Ectodermal cell (in vitro differentiated cells): ENCODE measurements at regions not wholly inside any gene's neighbourhood (a gene's known extent, or its start where the extent isn't known, plus 50 kb on each side); places are given as distances from the start of the nearest gene placed in this dataset.

ENCODE experiments used
- H3K27ac ChIP-seq: 2 replicates; pipeline ENCODE4 v1.7.0; 2013; ENCODE audit warnings: mild to moderate bottlenecking, low read depth, low read length; ENCODE audit not compliant: insufficient read depth, poor library complexity, severe bottlenecking
- H3K27me3 ChIP-seq: 2 replicates; pipeline ENCODE4 v1.7.0; 2013; ENCODE audit warnings: mild to moderate bottlenecking, low read length; ENCODE audit not compliant: insufficient read depth, control insufficient read depth, poor library complexity, severe bottlenecking
- H3K36me3 ChIP-seq: one replicate; pipeline ENCODE4 v1.7.0; 2013; ENCODE audit warnings: low read length; ENCODE audit not compliant: control insufficient read depth, insufficient read depth
- H3K4me1 ChIP-seq: one replicate; pipeline ENCODE4 v1.7.0; 2013; ENCODE audit warnings: low read length; ENCODE audit not compliant: control insufficient read depth, insufficient read depth
- H3K4me3 ChIP-seq: 2 replicates; pipeline ENCODE4 v1.7.0; 2013; ENCODE audit warnings: low read depth, low read length, control low read depth; ENCODE audit not compliant: insufficient read depth
- H3K9me3 ChIP-seq: 2 replicates; pipeline ENCODE4 v1.7.0; 2013; ENCODE audit warnings: mild to moderate bottlenecking, low read length, moderate library complexity; ENCODE audit not compliant: control insufficient read depth
- WGBS, 2 experiments: methylation state at CpG; one replicate each; pipeline ENCODE4 v1.1.7; 2013; ENCODE audit warnings: missing lambda C conversion rate in 2 of 2; 5-methylcytosine and 5-hydroxymethylcytosine counted together

DNA sequence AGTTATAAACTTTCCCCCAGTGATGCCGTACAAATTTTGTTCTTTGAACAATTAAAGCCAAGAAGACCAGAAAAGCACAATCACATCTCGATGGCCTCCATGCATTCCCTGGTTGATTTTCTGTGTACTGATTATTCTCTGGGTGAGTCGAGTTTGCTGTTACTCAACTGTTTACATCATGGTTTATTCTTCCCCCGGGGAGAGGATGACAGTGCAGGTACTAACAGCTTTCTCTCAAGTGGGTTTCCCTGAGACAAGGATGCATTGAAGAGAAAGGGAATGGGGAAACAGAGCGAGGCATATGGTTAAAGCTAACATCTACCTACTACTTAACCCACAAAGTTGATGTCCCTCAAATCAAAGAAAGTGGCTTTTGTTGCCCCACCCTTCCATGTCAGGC is 410.8 kb upstream of the FANCL start:
- Histone ChIP-seq H3K27me3 (no peaks in the 10 kb centered on the region), H3K9me3 (no peaks in the 10 kb centered on the region), H3K4me1 (no peaks in the 10 kb centered on the region), H3K27ac (no peak overlapping the region), H3K4me3 (no peak overlapping the region), H3K36me3 (no peaks in the 10 kb centered on the region)
- 93% methylated on average over 5 of the region's 5 CpGs for WGBS, 2 experiments

DNA sequence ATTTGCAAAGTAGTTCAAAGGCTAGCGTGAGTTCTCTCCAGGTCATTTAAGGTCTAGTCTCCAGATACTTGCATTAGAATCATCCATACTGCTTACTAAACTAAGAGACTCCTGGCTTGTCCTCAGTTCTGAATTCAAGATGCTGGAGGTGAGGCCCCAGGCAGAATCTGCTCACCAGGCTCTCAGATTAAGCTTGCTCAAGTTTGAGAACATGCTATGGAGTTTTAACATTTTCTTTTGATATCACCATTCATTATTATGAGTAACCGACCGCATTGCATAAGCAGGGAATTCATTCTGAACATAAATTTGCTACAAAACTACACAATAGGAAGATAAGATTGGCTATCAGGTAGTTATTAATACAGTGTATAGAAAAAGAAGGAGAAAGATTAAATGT is 409.7 kb upstream of the FANCL start:
- no peaks in the 10 kb centered on the region for H3K27me3 ChIP-seq

DNA sequence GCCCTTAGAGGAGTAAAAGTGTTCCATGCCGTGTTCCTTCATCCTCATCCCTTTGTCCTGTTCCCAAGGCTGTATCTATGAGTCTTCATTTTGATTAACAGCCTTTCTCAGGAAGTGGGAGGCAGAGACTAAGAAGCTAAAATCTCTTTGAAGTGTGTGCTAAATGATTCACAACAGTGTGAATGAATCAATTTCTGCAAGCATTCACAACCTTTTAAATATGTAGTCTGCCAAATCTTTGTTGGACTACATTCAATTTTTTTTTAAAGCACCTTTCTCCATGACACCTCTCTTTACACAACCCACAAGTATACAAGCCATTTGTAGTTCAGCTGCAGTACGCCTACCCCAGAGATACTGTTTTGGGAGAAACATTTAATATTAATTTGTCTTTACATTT is 408.6 kb upstream of the FANCL start:
- H3K27ac ChIP-seq: no peak overlapping the region
- H3K36me3 ChIP-seq: no peaks in the 10 kb centered on the region
- H3K4me1 ChIP-seq: no peaks in the 10 kb centered on the region
- WGBS, 2 experiments: 73 to 90% methylated on average over 2 of the region's 2 CpGs
- no peak overlapping the region for H3K4me3 ChIP-seq
- no peaks in the 10 kb centered on the region for H3K9me3 ChIP-seq
- H3K27me3 ChIP-seq: no peaks in the 10 kb centered on the region

More for the DNA sequence above, 409.7 kb upstream of the FANCL start:
- Histone ChIP-seq H3K36me3 (no peaks in the 10 kb centered on the region), H3K4me1 (no peaks in the 10 kb centered on the region), H3K9me3 (no peaks in the 10 kb centered on the region), H3K4me3 (no peak overlapping the region), H3K27ac (no peak overlapping the region)
- 87 to 92% methylated on average over 3 of the region's 3 CpGs for WGBS, 2 experiments

GRCh38 chr2:58645017-58645416 is 403.9 kb upstream of the FANCL start:
- WGBS, 2 experiments: 89 to 93% methylated on average over 4 of the region's 4 CpGs

DNA sequence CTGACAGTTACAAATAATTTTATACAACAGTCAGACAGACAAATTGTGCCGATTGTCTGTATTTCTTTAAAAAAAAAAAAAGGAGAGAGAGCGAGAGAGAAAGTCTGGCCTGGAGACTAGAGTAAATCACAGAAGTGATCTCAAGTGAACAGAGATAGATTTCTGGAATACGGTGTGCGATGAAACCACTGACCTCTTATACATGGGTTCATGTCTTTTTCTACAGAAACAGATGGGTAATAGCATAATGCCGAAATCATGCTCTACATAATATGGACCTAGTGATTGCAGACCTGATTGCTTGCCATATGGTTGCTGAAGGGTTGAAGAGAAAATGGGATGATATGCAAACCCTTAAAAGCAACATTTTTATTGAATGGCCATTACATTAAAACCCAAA is 403.3 kb upstream of the FANCL start:
- H3K9me3 ChIP-seq: no peaks in the 10 kb centered on the region
- H3K27ac ChIP-seq: no peak overlapping the region
- no peaks in the 10 kb centered on the region for H3K27me3 ChIP-seq
- no peaks in the 10 kb centered on the region for H3K36me3 ChIP-seq
- WGBS, 2 experiments: 95% methylated on average over 5 of the region's 5 CpGs
- no peak overlapping the region for H3K4me3 ChIP-seq
- no peaks in the 10 kb centered on the region for H3K4me1 ChIP-seq

More at GRCh38 chr2:58645017-58645416, 403.9 kb upstream of the FANCL start:
- Histone ChIP-seq H3K4me1 (no peaks in the 10 kb centered on the region), H3K27ac (no peak overlapping the region), H3K4me3 (no peak overlapping the region), H3K36me3 (no peaks in the 10 kb centered on the region), H3K27me3 (no peaks in the 10 kb centered on the region), H3K9me3 (no peaks in the 10 kb centered on the region)

- Histone ChIP-seq H3K4me3 (no peak overlapping the region), H3K9me3 (no peaks in the 10 kb centered on the region), H3K27me3 (no peaks in the 10 kb centered on the region), H3K4me1 (no peaks in the 10 kb centered on the region), H3K36me3 (no peaks in the 10 kb centered on the region), H3K27ac (no peak overlapping the region)
- 79 to 83% methylated on average over 2 of the region's 2 CpGs for WGBS, 2 experiments
These were observed 399.9 kb upstream of the FANCL start for GRCh38 chr2:58641001-58641400.

- Histone ChIP-seq H3K27me3 (no peaks in the 10 kb centered on the region), H3K36me3 (no peaks in the 10 kb centered on the region), H3K9me3 (no peaks in the 10 kb centered on the region), H3K4me3 (no peak overlapping the region), H3K4me1 (no peaks in the 10 kb centered on the region), H3K27ac (no peak overlapping the region)
- 89 to 96% methylated on average over 4 of the region's 4 CpGs for WGBS, 2 experiments
These were observed 398.9 kb upstream of the FANCL start for GRCh38 chr2:58640042-58640441.

GRCh38 chr2:58638256-58638805 is 397.2 kb upstream of the FANCL start:
- Histone ChIP-seq H3K36me3 (no peaks in the 10 kb centered on the region), H3K27ac (no peak overlapping the region), H3K9me3 (no peaks in the 10 kb centered on the region), H3K4me1 (no peaks in the 10 kb centered on the region), H3K4me3 (no peak overlapping the region), H3K27me3 (no peaks in the 10 kb centered on the region)
- 88 to 89% methylated on average over 2 of the region's 3 CpGs for WGBS, 2 experiments

- WGBS, 2 experiments: 96 to 100% methylated on average over 1 to 4 of the region's 4 CpGs
- H3K4me3 ChIP-seq: no peak overlapping the region
- no peaks in the 10 kb centered on the region for H3K4me1 ChIP-seq
- no peaks in the 10 kb centered on the region for H3K27me3 ChIP-seq
- no peak overlapping the region for H3K27ac ChIP-seq
- H3K9me3 ChIP-seq: no peaks in the 10 kb centered on the region
- no peaks in the 10 kb centered on the region for H3K36me3 ChIP-seq
These were observed 395.7 kb upstream of the FANCL start for GRCh38 chr2:58636872-58637271.

- no peaks in the 10 kb centered on the region for H3K27me3 ChIP-seq
- H3K27ac ChIP-seq: no peak overlapping the region
- 81 to 84% methylated on average over 4 of the region's 5 CpGs for WGBS, 2 experiments
- H3K36me3 ChIP-seq: no peaks in the 10 kb centered on the region
- no peaks in the 10 kb centered on the region for H3K4me1 ChIP-seq
- no peaks in the 10 kb centered on the region for H3K9me3 ChIP-seq
- H3K4me3 ChIP-seq: no peak overlapping the region
These were observed 394.8 kb upstream of the FANCL start for GRCh38 chr2:58635801-58636375.
